ENCODE measurements at regions not wholly inside any gene's neighbourhood (a gene's known extent, or its start where the extent isn't known, plus 50 kb on each side); places are given as distances from the start of the nearest gene placed in this dataset.

GRCh38 chr12:60043236-60043635 lies 447.4 kb downstream of the SLC16A7 start:
- Histone ChIP-seq H3K9ac (ENCODE audit: control insufficient read depth, extremely low read depth, insufficient read depth, low read length) (no peak overlapping the region), H3K4me3 (ENCODE audit: control insufficient read depth in 2 of 3, extremely low read depth in 1 of 3, insufficient read depth in 2 of 3, low read depth in 1 of 3, low read length in 3 of 3) (no peak overlapping the region), H3K79me2 (ENCODE audit: control insufficient read depth, insufficient read depth, low read length) (no peaks in the 10 kb centered on the region), H2AFZ (ENCODE audit: control insufficient read depth, low read length) (no peak overlapping the region), H3K36me3 (ENCODE audit: control insufficient read depth in 2 of 2, extremely low read depth in 1 of 2, insufficient read depth in 2 of 2, low read length in 2 of 2) (no peaks in the 10 kb centered on the region), H3K9me1 (ENCODE audit: control insufficient read depth, extremely low read depth, insufficient read depth, low read length) (no peaks in the 10 kb centered on the region), H4K20me1 (ENCODE audit: control insufficient read depth, extremely low read depth, insufficient read depth, low read length) (no peaks in the 10 kb centered on the region), H3K4me1 (ENCODE audit: control insufficient read depth, extremely low read depth, insufficient read depth, low read length) (no peaks in the 10 kb centered on the region), H3K27ac (ENCODE audit: control insufficient read depth, insufficient read depth, low read length) (no peak overlapping the region), H3K9me3 (ENCODE audit: control insufficient read depth, low read depth, low read length) (no peaks in the 10 kb centered on the region), H3K27me3 (ENCODE audit: control insufficient read depth, extremely low read depth, insufficient read depth, low read length) (no peaks in the 10 kb centered on the region), H3K4me2 (ENCODE audit: control insufficient read depth, extremely low read depth, insufficient read depth, low read depth, low read length) (no peak overlapping the region)
- no peak for TF ChIP-seq EZH2 (IDR thresholded peaks at IDR 0.05; ENCODE audit: low read length)
- TF ChIP-seq CTCF (optimal IDR thresholded peaks at IDR 0.05 in 1 of 3, IDR thresholded peaks at IDR 0.05 in 1 of 3, conservative IDR thresholded peaks at IDR 0.05 in 1 of 3; ENCODE audit: extremely low read depth in 1 of 3, insufficient read depth in 2 of 3, low read length in 3 of 3), result no peak
- dilution Hi-C loops (cut with MboI; ENCODE audit: extremely low pct_ligation_motif_present, low sequenced_read_pairs), result no loop called here
- DNase-seq (ENCODE audit: low read depth, low spot score) (no peak), FAIRE-seq (no peak)

GRCh38 chr12:60052483-60052882 lies 456.7 kb downstream of the SLC16A7 start:
- no peaks in the 10 kb centered on the region for H3K79me2 ChIP-seq (ENCODE audit: control insufficient read depth, insufficient read depth, low read length)
- H2AFZ ChIP-seq (ENCODE audit: control insufficient read depth, low read length), result no peak overlapping the region
- no peak for DNase-seq (ENCODE audit: low read depth, low spot score)
- no peak overlapping the region for H3K4me3 ChIP-seq (ENCODE audit: control insufficient read depth in 2 of 3, extremely low read depth in 1 of 3, insufficient read depth in 2 of 3, low read depth in 1 of 3, low read length in 3 of 3)
- H3K9ac ChIP-seq (ENCODE audit: control insufficient read depth, extremely low read depth, insufficient read depth, low read length), result no peak overlapping the region
- no peaks in the 10 kb centered on the region for H3K27me3 ChIP-seq (ENCODE audit: control insufficient read depth, extremely low read depth, insufficient read depth, low read length)
- H4K20me1 ChIP-seq (ENCODE audit: control insufficient read depth, extremely low read depth, insufficient read depth, low read length), result no peaks in the 10 kb centered on the region
- no peaks in the 10 kb centered on the region for H3K36me3 ChIP-seq (ENCODE audit: control insufficient read depth in 2 of 2, extremely low read depth in 1 of 2, insufficient read depth in 2 of 2, low read length in 2 of 2)
- no peaks in the 10 kb centered on the region for H3K4me1 ChIP-seq (ENCODE audit: control insufficient read depth, extremely low read depth, insufficient read depth, low read length)
- FAIRE-seq, result no peak
- no peaks in the 10 kb centered on the region for H3K9me3 ChIP-seq (ENCODE audit: control insufficient read depth, low read depth, low read length)
- H3K9me1 ChIP-seq (ENCODE audit: control insufficient read depth, extremely low read depth, insufficient read depth, low read length), result no peaks in the 10 kb centered on the region
- TF ChIP-seq EZH2 (IDR thresholded peaks at IDR 0.05; ENCODE audit: low read length) (no peak), CTCF (optimal IDR thresholded peaks at IDR 0.05 in 1 of 3, IDR thresholded peaks at IDR 0.05 in 1 of 3, conservative IDR thresholded peaks at IDR 0.05 in 1 of 3; ENCODE audit: extremely low read depth in 1 of 3, insufficient read depth in 2 of 3, low read length in 3 of 3) (no peak)
- H3K27ac ChIP-seq (ENCODE audit: control insufficient read depth, insufficient read depth, low read length), result no peak overlapping the region
- dilution Hi-C loops (cut with MboI; ENCODE audit: extremely low pct_ligation_motif_present, low sequenced_read_pairs), result no loop called here
- H3K4me2 ChIP-seq (ENCODE audit: control insufficient read depth, extremely low read depth, insufficient read depth, low read depth, low read length), result no peak overlapping the region
